Fibroblast of villous mesenchyme (primary cell): ENCODE measurements at regions not wholly inside any gene's neighbourhood (a gene's known extent, or its start where the extent isn't known, plus 50 kb on each side); places are given as distances from the start of the nearest gene placed in this dataset.

ENCODE experiments used
- DNase-seq: peaks from one replicate; pipeline ENCODE4 v3.0.0-alpha.2; 2010; ENCODE audit warnings: low read depth
- H3K4me3 ChIP-seq: 2 replicates; pipeline ENCODE4 v1.5.1; 2011; ENCODE audit warnings: low read depth, mild to moderate bottlenecking, low read length
- TF ChIP-seq, protein P1 (sequence below): IDR thresholded peaks from 2 replicates; pipeline ENCODE4 v1.5.1; 2012; ENCODE audit warnings: low read depth, mild to moderate bottlenecking, low read length; ENCODE audit not compliant: insufficient read depth

DNA sequence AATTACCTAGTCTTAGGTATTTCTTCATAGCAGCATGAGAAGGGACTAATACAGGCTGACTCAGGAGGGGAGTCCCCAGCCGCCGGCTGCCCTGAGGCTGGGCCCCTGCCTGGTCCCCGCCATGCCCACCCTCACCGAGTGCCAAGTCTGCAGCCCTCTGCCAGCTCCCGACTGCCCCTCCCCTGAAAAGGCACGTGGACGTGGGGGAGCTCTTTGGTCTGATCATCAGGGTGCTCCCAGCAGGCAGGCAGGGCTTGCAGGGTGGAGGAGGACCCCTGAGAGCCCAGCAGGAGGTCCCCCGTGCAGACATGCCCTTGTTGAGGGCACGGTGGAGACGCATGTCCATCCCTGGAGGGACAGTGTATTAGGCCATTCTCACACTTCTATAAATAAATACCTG lies 110.9 kb downstream of the UNCX start:
- DNase-seq = no peak
- TF ChIP-seq, protein P1, sequence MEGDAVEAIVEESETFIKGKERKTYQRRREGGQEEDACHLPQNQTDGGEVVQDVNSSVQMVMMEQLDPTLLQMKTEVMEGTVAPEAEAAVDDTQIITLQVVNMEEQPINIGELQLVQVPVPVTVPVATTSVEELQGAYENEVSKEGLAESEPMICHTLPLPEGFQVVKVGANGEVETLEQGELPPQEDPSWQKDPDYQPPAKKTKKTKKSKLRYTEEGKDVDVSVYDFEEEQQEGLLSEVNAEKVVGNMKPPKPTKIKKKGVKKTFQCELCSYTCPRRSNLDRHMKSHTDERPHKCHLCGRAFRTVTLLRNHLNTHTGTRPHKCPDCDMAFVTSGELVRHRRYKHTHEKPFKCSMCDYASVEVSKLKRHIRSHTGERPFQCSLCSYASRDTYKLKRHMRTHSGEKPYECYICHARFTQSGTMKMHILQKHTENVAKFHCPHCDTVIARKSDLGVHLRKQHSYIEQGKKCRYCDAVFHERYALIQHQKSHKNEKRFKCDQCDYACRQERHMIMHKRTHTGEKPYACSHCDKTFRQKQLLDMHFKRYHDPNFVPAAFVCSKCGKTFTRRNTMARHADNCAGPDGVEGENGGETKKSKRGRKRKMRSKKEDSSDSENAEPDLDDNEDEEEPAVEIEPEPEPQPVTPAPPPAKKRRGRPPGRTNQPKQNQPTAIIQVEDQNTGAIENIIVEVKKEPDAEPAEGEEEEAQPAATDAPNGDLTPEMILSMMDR = no peak
- no peak overlapping the region for H3K4me3 ChIP-seq

DNA sequence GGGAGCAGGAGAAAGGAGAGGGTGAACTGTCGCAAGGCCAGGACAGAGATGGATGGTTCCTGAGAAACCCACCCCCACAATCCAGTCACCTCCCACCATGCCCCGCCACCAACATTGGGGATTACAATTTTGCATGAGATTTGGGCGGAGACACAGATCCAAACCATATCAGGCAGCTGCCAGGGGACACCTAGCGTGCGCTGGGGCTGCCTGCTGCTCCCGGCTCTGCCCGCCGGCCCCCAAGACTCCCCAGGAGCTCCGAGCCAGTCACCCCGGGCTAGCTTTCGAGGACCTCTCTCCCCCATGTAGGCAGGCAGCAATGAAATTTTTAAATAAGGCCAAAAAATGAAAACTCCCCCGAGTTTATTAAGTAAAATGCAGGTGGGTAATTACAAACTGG lies 111.7 kb downstream of the UNCX start:
- no peak overlapping the region for H3K4me3 ChIP-seq
- TF ChIP-seq, protein P1 = no peak
- DNase-seq = no peak

- H3K4me3 ChIP-seq = no peak overlapping the region
- DNase-seq = no peak
- TF ChIP-seq, protein P1 = no peak
These were observed 112.5 kb downstream of the UNCX start for GRCh38 chr7:1344981-1345701.

DNA sequence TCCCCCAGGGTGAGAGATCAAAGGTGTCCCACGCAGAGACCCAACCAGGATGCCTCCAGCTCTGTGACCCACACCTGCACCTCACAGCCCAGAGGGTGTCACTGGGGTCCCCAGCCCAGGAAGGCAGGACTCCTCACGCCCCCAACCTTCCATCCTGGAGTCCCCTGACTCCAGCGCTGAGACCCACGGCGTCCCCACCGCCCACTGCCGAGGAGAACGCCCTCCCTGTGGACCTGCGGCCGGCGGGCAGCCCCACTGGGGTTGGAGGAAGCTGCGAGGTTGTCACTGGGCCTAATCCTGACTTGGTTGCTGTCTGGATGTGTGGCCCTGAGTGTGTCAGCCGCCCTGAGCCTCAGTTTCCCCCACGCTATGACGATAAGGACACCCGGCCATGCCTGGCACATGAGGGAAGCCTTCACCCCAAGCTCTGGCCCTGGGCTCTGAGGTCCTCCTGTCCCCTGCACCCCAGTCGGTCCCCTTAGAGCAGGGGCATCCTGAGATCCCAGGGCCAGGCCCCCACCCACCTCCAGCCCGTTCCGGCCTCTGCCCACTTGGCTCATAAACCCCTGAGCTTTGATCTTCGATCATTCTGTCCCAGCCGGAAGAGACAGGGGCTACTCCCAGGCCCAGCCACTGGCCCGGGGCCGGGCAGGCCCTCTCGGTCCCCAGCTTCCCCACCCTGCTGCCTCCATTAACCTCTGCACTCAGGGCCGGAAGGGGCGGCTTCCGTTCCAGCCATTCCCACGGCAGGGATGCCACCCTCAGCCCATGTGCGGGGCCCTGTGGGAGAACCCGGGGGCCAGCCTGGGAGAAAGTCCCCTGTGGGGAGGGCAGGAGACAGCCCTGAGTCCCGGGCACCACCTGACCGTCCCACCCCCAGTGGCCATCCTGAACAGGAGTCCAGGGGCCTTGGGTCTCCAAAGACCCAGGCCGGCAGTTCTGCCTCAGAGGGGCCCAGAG lies 113.2 kb downstream of the MICALL2 start:
- no peak overlapping the region for H3K4me3 ChIP-seq
- no peak for DNase-seq
- TF ChIP-seq, protein P1 = no peak

- TF ChIP-seq, protein P1 = no peak
- no peak for DNase-seq
- no peak overlapping the region for H3K4me3 ChIP-seq
These were observed 112.4 kb downstream of the MICALL2 start for GRCh38 chr7:1346851-1347250.

DNA sequence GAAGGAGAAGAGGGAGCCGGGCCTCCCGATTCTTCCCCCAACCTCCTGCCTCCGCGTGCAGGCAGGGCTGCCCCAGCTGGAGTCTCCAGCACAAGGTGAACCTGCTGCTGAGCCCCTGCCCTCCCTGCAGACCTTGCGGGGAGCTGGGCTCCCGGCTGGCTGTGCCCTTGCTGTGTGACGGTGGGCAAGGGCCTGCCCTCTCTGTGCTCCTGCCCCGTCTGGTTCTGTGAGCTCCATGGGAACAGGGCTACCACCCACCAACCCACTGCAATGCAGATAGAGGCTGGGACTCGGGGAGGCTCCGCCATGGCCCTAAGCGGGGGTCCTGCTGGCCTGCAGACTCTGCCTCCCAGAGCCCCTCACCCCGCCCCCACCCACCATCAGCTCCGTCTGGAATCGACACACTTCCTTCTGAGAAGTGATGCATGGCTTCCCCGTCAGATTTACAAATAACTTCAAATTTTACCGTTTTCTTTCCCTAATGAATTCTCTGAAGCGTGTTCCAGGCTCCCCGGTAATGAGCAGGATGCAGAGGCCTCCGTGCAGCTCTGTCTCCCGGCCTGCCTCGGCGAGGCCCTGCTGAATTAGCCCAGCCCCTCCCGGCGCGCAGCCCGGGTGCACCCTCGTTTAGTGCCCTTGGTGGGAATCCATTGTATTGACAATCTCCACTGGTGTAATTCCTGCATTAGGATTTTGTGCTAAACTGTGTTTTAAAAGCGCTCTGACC lies 111.0 kb downstream of the MICALL2 start:
- TF ChIP-seq, protein P1 = no peak
- no peak overlapping the region for H3K4me3 ChIP-seq
- no peak for DNase-seq
